Neural progenitor cell (in vitro differentiated cells): ENCODE measurements at regions not wholly inside any gene's neighbourhood (a gene's known extent, or its start where the extent isn't known, plus 50 kb on each side); places are given as distances from the start of the nearest gene placed in this dataset.

Source experiments
- DNase-seq: peaks from one replicate; pipeline ENCODE4 v3.0.0-alpha.2; 2016; ENCODE audit warnings: low spot score
- H2AFZ ChIP-seq: fragments of 200-600 bp; sonication (generic); replicated peaks from 2 replicates; pipeline ENCODE4 v1.6.1; 2016; ENCODE audit warnings: antibody characterized with exemption
- H3F3A ChIP-seq: fragments of 200-600 bp; sonication (generic); 2 replicates; pipeline ENCODE4 v1.6.1; 2016; ENCODE audit warnings: antibody characterized with exemption, low read depth
- H3K27ac ChIP-seq: fragments of 200-600 bp; sonication (generic); 2 replicates; pipeline ENCODE4 v1.5.1; 2016; ENCODE audit warnings: mild to moderate bottlenecking
- H3K27me3 ChIP-seq: fragments of 200-600 bp; sonication (generic); 2 replicates; pipeline ENCODE4 v1.6.1; 2016; ENCODE audit warnings: mild to moderate bottlenecking, moderate library complexity
- H3K36me3 ChIP-seq: fragments of 200-600 bp; sonication (generic); 2 replicates; pipeline ENCODE4 v1.5.1; 2016
- H3K4me1 ChIP-seq: fragments of 200-600 bp; sonication (generic); 2 replicates; pipeline ENCODE4 v1.6.1; 2016; ENCODE audit warnings: mixed run types
- H3K4me2 ChIP-seq: fragments of 200-600 bp; sonication (generic); 2 replicates; pipeline ENCODE4 v1.6.1; 2016
- H3K4me3 ChIP-seq: fragments of 200-600 bp; sonication (generic); 2 replicates; pipeline ENCODE4 v1.5.1; 2016
- H3K79me2 ChIP-seq: fragments of 200-600 bp; sonication (generic); 2 replicates; pipeline ENCODE4 v1.6.1; 2016; ENCODE audit warnings: low read depth
- H3K9ac ChIP-seq: fragments of 200-600 bp; sonication (generic); 2 replicates; pipeline ENCODE4 v1.6.1; 2016
- H3K9me3 ChIP-seq: fragments of 200-600 bp; sonication (generic); 2 replicates; pipeline ENCODE4 v1.5.1; 2016; ENCODE audit warnings: low read depth
- H4K20me1 ChIP-seq: fragments of 200-600 bp; sonication (generic); 2 replicates; pipeline ENCODE4 v1.6.1; 2016; ENCODE audit warnings: low read depth
- H3K27ac Mint-ChIP-seq: 3 replicates; pipeline ENCODE4 v1.8.0; 2021; ENCODE audit warnings: mixed read lengths
- H3K27me3 Mint-ChIP-seq: 2 replicates; pipeline ENCODE4 v1.8.0; 2022; ENCODE audit warnings: low read depth, mild to moderate bottlenecking, inconsistent platforms, moderate library complexity, mixed read lengths; ENCODE audit not compliant: insufficient read depth
- H3K36me3 Mint-ChIP-seq: 3 replicates; pipeline ENCODE4 v1.8.0; 2021; ENCODE audit warnings: mixed read lengths
- H3K4me1 Mint-ChIP-seq: 3 replicates; pipeline ENCODE4 v1.8.0; 2021; ENCODE audit warnings: mixed read lengths
- H3K4me3 Mint-ChIP-seq: 3 replicates; pipeline ENCODE4 v1.8.0; 2021; ENCODE audit warnings: mild to moderate bottlenecking, moderate library complexity, mixed read lengths
- H3K9me3 Mint-ChIP-seq: 3 replicates; pipeline ENCODE4 v1.8.0; 2020; ENCODE audit warnings: mixed read lengths
- EZH2 ChIP-seq: fragments of 200-600 bp; sonication (generic); IDR thresholded peaks from 2 replicates; pipeline ENCODE4 v1.6.1; 2017; ENCODE audit warnings: antibody characterized with exemption, mild to moderate bottlenecking, moderate library complexity
- EZH2phosphoT487 ChIP-seq: fragments of 200-600 bp; sonication (generic); IDR thresholded peaks from 2 replicates; pipeline ENCODE4 v1.6.1; 2017; ENCODE audit warnings: antibody characterized with exemption
- TF ChIP-seq, protein P1 (sequence below): fragments of 200-600 bp; sonication (generic); IDR thresholded peaks from 2 replicates; pipeline ENCODE4 v1.5.1; 2017; ENCODE audit warnings: antibody characterized with exemption, mild to moderate bottlenecking

DNA sequence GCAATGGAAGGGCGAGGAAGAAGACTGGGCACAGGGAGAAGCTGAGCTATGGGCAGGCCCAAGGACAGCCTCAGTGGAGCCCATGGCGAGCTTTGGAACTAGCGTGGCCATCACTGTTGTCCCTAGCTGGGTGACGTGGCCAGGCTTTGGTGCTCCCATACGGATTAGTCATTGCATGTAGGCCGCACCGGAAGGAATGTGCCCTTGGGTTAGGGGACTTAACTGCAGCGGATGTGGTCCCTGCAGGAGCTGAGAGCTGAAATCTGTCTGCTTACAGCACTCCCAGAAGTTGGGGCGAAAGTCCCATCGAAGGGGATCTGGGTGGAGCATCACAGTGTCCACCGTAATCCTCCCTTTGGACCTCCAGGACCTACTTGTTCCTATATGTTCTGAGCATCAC, 133.7 kb downstream of the PAPOLA start:
- no peak for DNase-seq
- no peaks in the 10 kb centered on the region for H3K36me3 ChIP-seq
- H3K4me3 Mint-ChIP-seq, result no peak overlapping the region

DNA sequence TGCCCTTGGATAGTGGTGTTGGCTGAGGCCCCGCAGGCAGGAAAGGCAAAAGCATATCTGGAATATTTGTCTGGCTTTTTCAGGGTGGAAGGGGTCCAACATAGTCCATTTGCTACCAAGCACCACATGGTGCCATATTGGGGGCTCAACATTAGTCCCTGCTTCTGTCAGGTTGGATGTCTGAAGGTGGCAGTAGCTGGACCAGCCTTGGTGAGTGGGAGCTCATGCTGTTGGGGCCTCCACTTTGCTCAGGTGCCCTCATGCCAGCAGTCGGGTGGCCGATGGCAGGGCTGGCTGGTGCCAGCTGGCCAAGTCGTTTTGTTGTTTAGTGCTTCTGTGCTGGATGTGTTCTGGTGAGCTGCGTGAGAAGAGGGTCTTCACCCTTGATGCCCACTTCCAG, 135.3 kb downstream of the PAPOLA start:
- Histone ChIP-seq H3K36me3 (no peaks in the 10 kb centered on the region), H3K79me2 (no peaks in the 10 kb centered on the region), H3K9ac (no peak overlapping the region), H4K20me1 (no peaks in the 10 kb centered on the region), H3K4me2 (no peak overlapping the region), H3K9me3 (no peaks in the 10 kb centered on the region), H3K27ac (no peak overlapping the region), H2AFZ (no peak overlapping the region), H3K4me1 (no peaks in the 10 kb centered on the region), H3K27me3 (no peaks in the 10 kb centered on the region), H3K4me3 (no peak overlapping the region), H3F3A (no peaks in the 10 kb centered on the region)
- no peak overlapping the region for H3K4me3 Mint-ChIP-seq
- DNase-seq, result no peak
- H3K9me3 Mint-ChIP-seq, result peaks cover 6% of the 10 kb centered on the region
- H3K27ac Mint-ChIP-seq, result no peak overlapping the region
- peaks cover 3% of the 10 kb centered on the region for H3K27me3 Mint-ChIP-seq
- TF ChIP-seq, protein P1, sequence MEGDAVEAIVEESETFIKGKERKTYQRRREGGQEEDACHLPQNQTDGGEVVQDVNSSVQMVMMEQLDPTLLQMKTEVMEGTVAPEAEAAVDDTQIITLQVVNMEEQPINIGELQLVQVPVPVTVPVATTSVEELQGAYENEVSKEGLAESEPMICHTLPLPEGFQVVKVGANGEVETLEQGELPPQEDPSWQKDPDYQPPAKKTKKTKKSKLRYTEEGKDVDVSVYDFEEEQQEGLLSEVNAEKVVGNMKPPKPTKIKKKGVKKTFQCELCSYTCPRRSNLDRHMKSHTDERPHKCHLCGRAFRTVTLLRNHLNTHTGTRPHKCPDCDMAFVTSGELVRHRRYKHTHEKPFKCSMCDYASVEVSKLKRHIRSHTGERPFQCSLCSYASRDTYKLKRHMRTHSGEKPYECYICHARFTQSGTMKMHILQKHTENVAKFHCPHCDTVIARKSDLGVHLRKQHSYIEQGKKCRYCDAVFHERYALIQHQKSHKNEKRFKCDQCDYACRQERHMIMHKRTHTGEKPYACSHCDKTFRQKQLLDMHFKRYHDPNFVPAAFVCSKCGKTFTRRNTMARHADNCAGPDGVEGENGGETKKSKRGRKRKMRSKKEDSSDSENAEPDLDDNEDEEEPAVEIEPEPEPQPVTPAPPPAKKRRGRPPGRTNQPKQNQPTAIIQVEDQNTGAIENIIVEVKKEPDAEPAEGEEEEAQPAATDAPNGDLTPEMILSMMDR, result no peak
- TF ChIP-seq EZH2phosphoT487 (no peak), EZH2 (no peak)
- H3K36me3 Mint-ChIP-seq, result no peaks in the 10 kb centered on the region
- H3K4me1 Mint-ChIP-seq, result peaks cover 3% of the 10 kb centered on the region

More for the DNA sequence above, 133.7 kb downstream of the PAPOLA start:
- Mint-ChIP-seq H3K9me3 (peaks cover 6% of the 10 kb centered on the region), H3K27ac (no peak overlapping the region), H3K36me3 (no peaks in the 10 kb centered on the region), H3K27me3 (peaks cover 5% of the 10 kb centered on the region), H3K4me1 (peaks cover 3% of the 10 kb centered on the region)
- no peaks in the 10 kb centered on the region for H3K79me2 ChIP-seq
- no peak overlapping the region for H3K9ac ChIP-seq
- no peaks in the 10 kb centered on the region for H3K9me3 ChIP-seq
- no peaks in the 10 kb centered on the region for H4K20me1 ChIP-seq
- H3F3A ChIP-seq, result no peaks in the 10 kb centered on the region
- TF ChIP-seq EZH2phosphoT487, result no peak
- no peak for TF ChIP-seq EZH2
- TF ChIP-seq, protein P1, result no peak
- H3K4me1 ChIP-seq, result no peaks in the 10 kb centered on the region
- H3K27me3 ChIP-seq, result no peaks in the 10 kb centered on the region
- no peak overlapping the region for H3K4me2 ChIP-seq
- no peak overlapping the region for H3K27ac ChIP-seq
- no peak overlapping the region for H2AFZ ChIP-seq
- H3K4me3 ChIP-seq, result no peak overlapping the region

DNA sequence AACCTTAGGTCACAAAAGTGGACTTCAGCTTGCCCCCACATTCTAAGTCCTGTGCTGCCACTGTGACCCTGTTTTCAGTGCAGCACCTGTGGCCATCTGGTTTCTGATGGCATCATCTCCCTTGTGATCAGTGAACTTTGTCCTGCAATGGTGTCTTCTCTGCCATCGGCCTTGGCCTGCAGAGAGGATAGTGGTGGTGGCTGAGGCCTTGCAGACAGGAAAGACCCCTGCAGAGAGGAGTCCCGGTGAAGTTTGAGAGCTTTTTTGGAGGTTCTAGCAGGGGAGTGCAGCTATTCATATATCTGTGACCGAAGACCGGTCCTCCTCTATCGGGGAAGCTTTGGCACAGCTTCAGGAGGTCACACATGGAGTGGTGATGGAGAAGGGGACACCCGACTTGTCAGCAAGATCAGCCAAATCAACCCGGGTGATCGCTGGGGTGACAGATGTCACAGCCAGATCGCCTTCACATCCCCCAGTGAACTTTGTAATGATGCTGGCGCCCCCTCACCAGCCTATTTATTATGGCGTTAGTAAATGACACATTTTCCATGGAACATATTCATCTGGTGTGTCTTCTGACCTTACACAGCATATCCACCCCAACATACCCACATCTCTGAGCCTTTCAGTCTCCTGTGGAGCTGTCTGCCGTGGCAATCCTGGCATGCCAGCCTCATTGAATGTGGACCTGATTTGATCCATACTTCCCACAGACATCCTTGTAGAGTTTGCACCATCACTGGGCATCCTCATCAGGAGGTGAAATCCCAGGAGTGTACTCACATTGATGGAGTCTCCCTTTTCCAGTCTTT, 136.1 kb downstream of the PAPOLA start:
- Histone ChIP-seq H3K36me3 (no peaks in the 10 kb centered on the region), H3F3A (no peaks in the 10 kb centered on the region), H3K4me1 (no peaks in the 10 kb centered on the region), H4K20me1 (no peaks in the 10 kb centered on the region), H3K79me2 (no peaks in the 10 kb centered on the region), H3K27me3 (no peaks in the 10 kb centered on the region), H3K4me3 (no peak overlapping the region), H3K4me2 (no peak overlapping the region), H3K9ac (no peak overlapping the region), H2AFZ (no peak overlapping the region), H3K27ac (no peak overlapping the region), H3K9me3 (no peaks in the 10 kb centered on the region)
- no peak for DNase-seq
- Mint-ChIP-seq H3K4me3 (no peak overlapping the region), H3K27ac (no peak overlapping the region), H3K4me1 (peaks cover 3% of the 10 kb centered on the region), H3K36me3 (no peaks in the 10 kb centered on the region), H3K27me3 (peaks cover 3% of the 10 kb centered on the region), H3K9me3 (peaks cover 6% of the 10 kb centered on the region)
- TF ChIP-seq, protein P1, result no peak
- no peak for TF ChIP-seq EZH2
- no peak for TF ChIP-seq EZH2phosphoT487
